Trophoblast cell (in vitro differentiated cells and primary cell): ENCODE measurements at regions not wholly inside any gene's neighbourhood (a gene's known extent, or its start where the extent isn't known, plus 50 kb on each side); places are given as distances from the start of the nearest gene placed in this dataset.

Source experiments
- DNase-seq, 2 donors: peaks; one replicate each; pipeline ENCODE4 v3.0.0-alpha.2; 2016
- H2AFZ ChIP-seq: 2 replicates; pipeline ENCODE4 v1.6.1; 2013; ENCODE audit warnings: low read length, moderate library complexity, mild to moderate bottlenecking; ENCODE audit not compliant: insufficient read depth, poor library complexity
- H2AK5ac ChIP-seq: 2 replicates; pipeline ENCODE4 v1.6.1; 2013; ENCODE audit warnings: mild to moderate bottlenecking, low read length
- H2BK120ac ChIP-seq: 2 replicates; pipeline ENCODE4 v1.6.1; 2013; ENCODE audit warnings: low read length, mild to moderate bottlenecking, moderate library complexity; ENCODE audit not compliant: insufficient read depth, poor library complexity
- H2BK12ac ChIP-seq: 2 replicates; pipeline ENCODE4 v1.6.1; 2013; ENCODE audit warnings: mild to moderate bottlenecking, low read length, moderate library complexity
- H2BK5ac ChIP-seq: 2 replicates; pipeline ENCODE4 v1.6.1; 2013; ENCODE audit warnings: low read length, low read depth, moderate library complexity, mild to moderate bottlenecking; ENCODE audit not compliant: poor library complexity
- H3K14ac ChIP-seq: 2 replicates; pipeline ENCODE4 v1.6.1; 2013; ENCODE audit warnings: mild to moderate bottlenecking, low read length
- H3K18ac ChIP-seq: 2 replicates; pipeline ENCODE4 v1.6.1; 2013; ENCODE audit warnings: mild to moderate bottlenecking, low read length
- H3K23ac ChIP-seq: 2 replicates; pipeline ENCODE4 v1.6.1; 2013; ENCODE audit warnings: low read length
- H3K27ac ChIP-seq: 2 replicates; pipeline ENCODE4 v1.5.1; 2013; ENCODE audit warnings: low read depth, mild to moderate bottlenecking, inconsistent platforms, low read length, moderate library complexity
- H3K27me3 ChIP-seq: 2 replicates; pipeline ENCODE4 v1.6.1; 2013; ENCODE audit warnings: inconsistent platforms, mild to moderate bottlenecking, low read length, moderate library complexity; ENCODE audit not compliant: insufficient read depth
- H3K36me3 ChIP-seq, 2 experiments: 1 replicate in 1 of 2; 2 replicates in 1 of 2; pipeline ENCODE4 v1.6.1; 2013; ENCODE audit warnings: low read length in 2 of 2, mild to moderate bottlenecking in 2 of 2, moderate library complexity in 1 of 2; ENCODE audit not compliant: insufficient read depth in 2 of 2, control insufficient read depth in 1 of 2
- H3K4ac ChIP-seq: 2 replicates; pipeline ENCODE4 v1.6.1; 2013; ENCODE audit warnings: low read depth, mild to moderate bottlenecking, low read length, moderate library complexity
- H3K4me1 ChIP-seq, 2 experiments: 1 replicate in 1 of 2; 2 replicates in 1 of 2; pipeline ENCODE4 v1.6.1; 2013; ENCODE audit warnings: low read length in 2 of 2, mild to moderate bottlenecking in 2 of 2, moderate library complexity in 1 of 2; ENCODE audit not compliant: insufficient read depth in 2 of 2, control insufficient read depth in 1 of 2
- H3K4me2 ChIP-seq: 2 replicates; pipeline ENCODE4 v1.6.1; 2013; ENCODE audit warnings: inconsistent platforms, mild to moderate bottlenecking, low read length, moderate library complexity
- H3K4me3 ChIP-seq: 2 replicates; pipeline ENCODE4 v1.5.1; 2013; ENCODE audit warnings: mild to moderate bottlenecking, low read depth, low read length, inconsistent platforms
- H3K79me1 ChIP-seq: one replicate; pipeline ENCODE4 v1.6.1; 2013; ENCODE audit warnings: low read length
- H3K79me2 ChIP-seq: 2 replicates; pipeline ENCODE4 v1.6.1; 2013; ENCODE audit warnings: low read length, mild to moderate bottlenecking; ENCODE audit not compliant: control insufficient read depth, insufficient read depth, poor library complexity
- H3K9ac ChIP-seq: 2 replicates; pipeline ENCODE4 v1.6.1; 2013; ENCODE audit warnings: mild to moderate bottlenecking, low read length
- H3K9me3 ChIP-seq: 2 replicates; pipeline ENCODE4 v1.6.1; 2013; ENCODE audit warnings: low read depth, mild to moderate bottlenecking, control low read depth, inconsistent platforms, low read length; ENCODE audit not compliant: insufficient read depth
- H4K12ac ChIP-seq: 2 replicates; pipeline ENCODE4 v1.6.1; 2013; ENCODE audit warnings: low read depth, mild to moderate bottlenecking, low read length, moderate library complexity
- H4K8ac ChIP-seq: 2 replicates; pipeline ENCODE4 v1.6.1; 2013; ENCODE audit warnings: low read depth, mild to moderate bottlenecking, low read length, moderate library complexity
- H4K91ac ChIP-seq: one replicate; pipeline ENCODE4 v1.6.1; 2013; ENCODE audit warnings: low read depth, mild to moderate bottlenecking, low read length, moderate library complexity
- WGBS: extraction: QIAGEN DNeasy Blood & Tissue Kit; methylation state at CpG from one replicate; pipeline ENCODE4 v1.1.7; 2013; ENCODE audit warnings: missing lambda C conversion rate; ENCODE audit not compliant: insufficient read length, insufficient coverage; ENCODE audit errors: extremely low coverage; 5-methylcytosine and 5-hydroxymethylcytosine counted together

DNA sequence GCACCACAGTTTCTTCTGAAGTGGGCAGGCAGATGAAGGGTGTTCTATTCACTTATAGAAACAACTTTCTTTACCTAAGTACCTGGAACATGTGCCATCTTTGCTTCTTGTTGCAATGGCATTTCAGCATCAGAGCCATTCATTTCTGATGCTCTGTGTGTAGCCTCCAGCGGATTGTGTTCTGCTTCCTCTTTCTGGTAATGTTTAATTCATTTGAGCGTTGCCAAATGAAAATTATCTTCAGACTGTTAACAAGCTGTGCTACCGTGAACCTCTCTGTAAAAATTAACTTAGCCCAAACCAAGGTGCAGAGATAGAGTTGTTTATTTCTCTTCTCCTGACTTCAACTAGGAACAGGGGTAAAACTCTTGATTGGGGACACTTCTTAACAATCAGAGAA is 302.0 kb downstream of the EDEM1 start:
- no CpG with 5 or more reads among the region's 3 CpGs for WGBS
- H3K4me1 ChIP-seq: no peaks in the 10 kb centered on the region
- no peak overlapping the region for H3K4me2 ChIP-seq
- no peaks in the 10 kb centered on the region for H3K27me3 ChIP-seq
- no peak overlapping the region for H3K9ac ChIP-seq
- H2BK120ac ChIP-seq: no peak overlapping the region
- H4K8ac ChIP-seq: no peak overlapping the region
- no peak overlapping the region for H3K23ac ChIP-seq
- H2BK5ac ChIP-seq: no peak overlapping the region
- no peak overlapping the region for H2BK12ac ChIP-seq
- no peak overlapping the region for H3K18ac ChIP-seq
- no peak overlapping the region for H4K12ac ChIP-seq
- no peak overlapping the region for H3K27ac ChIP-seq
- no peaks in the 10 kb centered on the region for H3K9me3 ChIP-seq
- H3K4me3 ChIP-seq: no peak overlapping the region
- no peak overlapping the region for H3K14ac ChIP-seq
- no peaks in the 10 kb centered on the region for H3K36me3 ChIP-seq
- no peak overlapping the region for H2AK5ac ChIP-seq
- DNase-seq: no peak
- H3K79me2 ChIP-seq: no peaks in the 10 kb centered on the region
- no peak overlapping the region for H2AFZ ChIP-seq
- no peak overlapping the region for H4K91ac ChIP-seq
- no peak overlapping the region for H3K4ac ChIP-seq
- H3K79me1 ChIP-seq: no peaks in the 10 kb centered on the region

DNA sequence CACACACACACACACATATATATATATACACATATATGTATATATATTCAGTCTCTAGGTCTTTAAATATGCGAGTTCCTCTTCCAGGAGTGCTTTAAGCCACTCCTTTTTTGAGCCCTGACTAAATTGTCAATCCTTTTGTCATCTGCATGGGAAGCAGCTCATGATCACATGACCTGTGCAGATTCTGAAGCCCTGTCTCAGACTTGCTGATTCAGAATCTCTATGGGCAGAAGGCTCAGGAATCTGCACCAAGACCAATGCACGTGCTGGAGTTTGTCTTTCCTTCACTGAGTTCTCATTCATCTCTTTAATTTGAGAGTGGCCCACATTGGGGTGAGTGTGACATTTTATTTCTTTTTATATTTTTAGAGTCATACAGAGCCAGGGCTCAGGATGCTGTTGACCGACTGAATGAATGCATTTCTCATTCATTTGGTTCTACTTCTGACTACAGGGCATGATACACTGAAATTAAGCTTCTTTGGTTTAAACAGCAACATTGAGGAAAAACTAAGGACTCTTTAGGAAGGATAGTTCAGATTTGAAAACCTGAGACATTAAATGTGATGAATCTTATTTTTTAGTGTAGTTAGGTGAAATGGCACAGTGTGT is 307.5 kb downstream of the EDEM1 start:
- no peak overlapping the region for H3K4me3 ChIP-seq
- no peak overlapping the region for H2AK5ac ChIP-seq
- H3K9me3 ChIP-seq: no peaks in the 10 kb centered on the region
- no peak overlapping the region for H3K9ac ChIP-seq
- no peak overlapping the region for H3K14ac ChIP-seq
- H3K4ac ChIP-seq: no peak overlapping the region
- H3K4me1 ChIP-seq: no peaks in the 10 kb centered on the region
- no peak overlapping the region for H2BK12ac ChIP-seq
- no peak overlapping the region for H2BK120ac ChIP-seq
- H3K18ac ChIP-seq: no peak overlapping the region
- H3K79me1 ChIP-seq: no peaks in the 10 kb centered on the region
- no CpG with 5 or more reads among the region's 3 CpGs for WGBS
- H4K12ac ChIP-seq: no peak overlapping the region
- H3K27me3 ChIP-seq: no peaks in the 10 kb centered on the region
- peak; percentile 6 to 42 for DNase-seq
- no peak overlapping the region for H3K4me2 ChIP-seq
- H2AFZ ChIP-seq: no peak overlapping the region
- no peak overlapping the region for H3K27ac ChIP-seq
- H3K79me2 ChIP-seq: no peaks in the 10 kb centered on the region
- no peak overlapping the region for H4K8ac ChIP-seq
- no peaks in the 10 kb centered on the region for H3K36me3 ChIP-seq
- no peak overlapping the region for H4K91ac ChIP-seq
- H3K23ac ChIP-seq: no peak overlapping the region
- no peak overlapping the region for H2BK5ac ChIP-seq

DNA sequence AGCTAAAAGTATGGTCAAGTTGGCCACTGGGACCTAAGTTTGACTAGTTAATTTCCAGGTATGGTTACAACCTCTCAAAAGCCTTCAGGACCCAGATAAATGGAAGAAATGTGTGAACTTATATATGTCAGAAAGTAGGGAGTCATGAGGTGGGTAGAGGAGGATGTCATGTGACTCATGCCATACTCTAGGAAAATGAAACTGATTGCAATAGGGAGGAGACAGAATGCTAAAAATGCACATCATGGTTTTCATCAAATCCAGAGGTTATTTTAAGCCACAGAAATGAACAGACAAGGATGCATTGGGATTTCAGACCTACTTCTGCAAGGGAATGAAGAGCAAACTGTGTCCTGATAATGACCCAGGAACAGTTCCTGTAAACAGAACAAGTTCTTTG is 310.0 kb downstream of the EDEM1 start:
- no peak for DNase-seq
- Histone ChIP-seq H4K8ac (no peak overlapping the region), H2BK5ac (no peak overlapping the region), H3K23ac (no peak overlapping the region), H3K4me1 (no peaks in the 10 kb centered on the region), H3K79me2 (no peaks in the 10 kb centered on the region), H3K27me3 (no peaks in the 10 kb centered on the region), H3K79me1 (no peaks in the 10 kb centered on the region), H2BK12ac (no peak overlapping the region), H2AK5ac (no peak overlapping the region), H3K14ac (no peak overlapping the region), H3K9ac (no peak overlapping the region), H3K4ac (no peak overlapping the region), H3K4me2 (no peak overlapping the region), H4K12ac (no peak overlapping the region), H3K9me3 (peaks cover 2% of the 10 kb centered on the region), H3K27ac (no peak overlapping the region), H2AFZ (no peak overlapping the region), H3K4me3 (no peak overlapping the region), H3K18ac (no peak overlapping the region), H2BK120ac (no peak overlapping the region), H4K91ac (no peak overlapping the region), H3K36me3 (no peaks in the 10 kb centered on the region)

DNA sequence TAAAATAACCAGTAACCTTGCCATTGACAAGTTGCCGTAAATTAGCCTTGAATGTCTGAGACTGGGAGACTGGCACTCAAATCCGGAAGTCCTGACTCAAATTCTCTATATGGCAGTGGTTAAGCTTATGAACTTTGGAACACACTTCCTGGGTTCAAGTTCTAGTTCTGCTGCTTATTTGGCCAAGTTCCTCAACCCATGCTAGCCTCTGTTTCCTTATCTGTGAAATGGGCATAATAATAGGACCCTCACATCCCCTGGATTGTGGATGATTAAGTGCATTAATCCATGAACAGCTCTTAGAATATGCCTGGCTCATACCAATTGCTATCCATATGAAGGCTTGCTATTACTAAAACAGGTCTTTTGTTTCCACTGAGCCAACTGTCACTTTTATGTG is 311.5 kb downstream of the EDEM1 start:
- H2BK5ac ChIP-seq: no peak overlapping the region
- H3K4ac ChIP-seq: no peak overlapping the region
- H3K79me1 ChIP-seq: no peaks in the 10 kb centered on the region
- H3K27me3 ChIP-seq: no peaks in the 10 kb centered on the region
- WGBS: no CpG with 5 or more reads among the region's 2 CpGs
- no peak overlapping the region for H3K23ac ChIP-seq
- H4K12ac ChIP-seq: no peak overlapping the region
- no peak overlapping the region for H2AK5ac ChIP-seq
- no peak overlapping the region for H2BK12ac ChIP-seq
- H3K14ac ChIP-seq: no peak overlapping the region
- peaks cover 2% of the 10 kb centered on the region for H3K9me3 ChIP-seq
- no peak overlapping the region for H4K91ac ChIP-seq
- no peak overlapping the region for H2BK120ac ChIP-seq
- H3K27ac ChIP-seq: no peak overlapping the region
- H3K4me2 ChIP-seq: no peak overlapping the region
- H3K18ac ChIP-seq: no peak overlapping the region
- H2AFZ ChIP-seq: no peak overlapping the region
- no peak for DNase-seq
- H3K9ac ChIP-seq: no peak overlapping the region
- no peak overlapping the region for H3K4me3 ChIP-seq
- H3K79me2 ChIP-seq: no peaks in the 10 kb centered on the region
- no peaks in the 10 kb centered on the region for H3K4me1 ChIP-seq
- H4K8ac ChIP-seq: no peak overlapping the region
- H3K36me3 ChIP-seq: no peaks in the 10 kb centered on the region
